ENCODE measurements at regions not wholly inside any gene's neighbourhood (a gene's known extent, or its start where the extent isn't known, plus 50 kb on each side); places are given as distances from the start of the nearest gene placed in this dataset.

GRCh38 chr5:103674739-103675138 is 112.2 kb upstream of the NUDT12 start:
- Mint-ChIP-seq H3K27ac (no peak overlapping the region), H3K4me1 (no peaks in the 10 kb centered on the region), H3K36me3 (no peaks in the 10 kb centered on the region), H3K9me3 (no peaks in the 10 kb centered on the region), H3K4me3 (no peak overlapping the region), H3K27me3 (peaks cover 2% of the 10 kb centered on the region)
- no peak for ATAC-seq (ENCODE audit: low read depth)
- no peak for DNase-seq (ENCODE audit: low spot score in 2 of 2)

GRCh38 chr5:103674251-103674650 is 111.7 kb upstream of the NUDT12 start:
- DNase-seq (ENCODE audit: low spot score in 2 of 2) (no peak), ATAC-seq (ENCODE audit: low read depth) (no peak)
- no peak overlapping the region for H3K27ac Mint-ChIP-seq
- H3K9me3 Mint-ChIP-seq = no peaks in the 10 kb centered on the region
- H3K4me1 Mint-ChIP-seq = no peaks in the 10 kb centered on the region
- H3K4me3 Mint-ChIP-seq = no peak overlapping the region
- H3K36me3 Mint-ChIP-seq = no peaks in the 10 kb centered on the region
- H3K27me3 Mint-ChIP-seq = peaks cover 2% of the 10 kb centered on the region

GRCh38 chr5:103669615-103670014 is 107.0 kb upstream of the NUDT12 start:
- no peak for DNase-seq (ENCODE audit: low spot score in 2 of 2)
- H3K27me3 Mint-ChIP-seq = peaks cover 2% of the 10 kb centered on the region
- no peak overlapping the region for H3K4me3 Mint-ChIP-seq
- H3K4me1 Mint-ChIP-seq = no peaks in the 10 kb centered on the region
- no peak overlapping the region for H3K27ac Mint-ChIP-seq
- H3K36me3 Mint-ChIP-seq = no peaks in the 10 kb centered on the region
- peaks cover 3% of the 10 kb centered on the region for H3K9me3 Mint-ChIP-seq
- no peak for ATAC-seq (ENCODE audit: low read depth)

GRCh38 chr5:103668281-103668680 is 105.7 kb upstream of the NUDT12 start:
- Mint-ChIP-seq H3K4me3 (no peak overlapping the region), H3K4me1 (no peaks in the 10 kb centered on the region), H3K27ac (no peak overlapping the region), H3K27me3 (peaks cover 2% of the 10 kb centered on the region), H3K36me3 (no peaks in the 10 kb centered on the region), H3K9me3 (peaks cover 6% of the 10 kb centered on the region)
- no peak for ATAC-seq (ENCODE audit: low read depth)
- no peak for DNase-seq (ENCODE audit: low spot score in 2 of 2)

- no peak for ATAC-seq (ENCODE audit: low read depth)
- Mint-ChIP-seq H3K36me3 (no peaks in the 10 kb centered on the region), H3K27me3 (peaks cover 2% of the 10 kb centered on the region), H3K4me3 (no peak overlapping the region), H3K27ac (no peak overlapping the region), H3K9me3 (peaks cover 11% of the 10 kb centered on the region), H3K4me1 (no peaks in the 10 kb centered on the region)
- DNase-seq (ENCODE audit: low spot score in 2 of 2) = no peak
These were observed 104.5 kb upstream of the NUDT12 start for GRCh38 chr5:103667068-103667467.

- DNase-seq (ENCODE audit: low spot score in 2 of 2) = no peak
- no peak for ATAC-seq (ENCODE audit: low read depth)
- Mint-ChIP-seq H3K36me3 (no peaks in the 10 kb centered on the region), H3K4me3 (no peak overlapping the region), H3K9me3 (peaks cover under 1% of the 10 kb centered on the region), H3K4me1 (no peaks in the 10 kb centered on the region), H3K27ac (no peak overlapping the region), H3K27me3 (no peaks in the 10 kb centered on the region)
These were observed 94.7 kb upstream of the NUDT12 start for GRCh38 chr5:103657301-103657700.

GRCh38 chr5:103648086-103648485 is 85.5 kb upstream of the NUDT12 start:
- Mint-ChIP-seq H3K27me3 (no peaks in the 10 kb centered on the region), H3K36me3 (no peaks in the 10 kb centered on the region), H3K9me3 (peaks cover 3% of the 10 kb centered on the region), H3K4me1 (no peaks in the 10 kb centered on the region), H3K27ac (no peak overlapping the region), H3K4me3 (no peak overlapping the region)
- ATAC-seq (ENCODE audit: low read depth) (no peak), DNase-seq (ENCODE audit: low spot score in 2 of 2) (no peak)

GRCh38 chr5:103646698-103647614 is 84.4 kb upstream of the NUDT12 start:
- Mint-ChIP-seq H3K4me1 (no peaks in the 10 kb centered on the region), H3K36me3 (no peaks in the 10 kb centered on the region), H3K9me3 (peaks cover 4% of the 10 kb centered on the region), H3K27me3 (no peaks in the 10 kb centered on the region), H3K4me3 (no peak overlapping the region), H3K27ac (no peak overlapping the region)
- ATAC-seq (ENCODE audit: low read depth) (no peak), DNase-seq (ENCODE audit: low spot score in 2 of 2) (no peak)

- H3K36me3 Mint-ChIP-seq = no peaks in the 10 kb centered on the region
- DNase-seq (ENCODE audit: low spot score in 2 of 2) = no peak
These were observed 83.2 kb upstream of the NUDT12 start for GRCh38 chr5:103645816-103646215.

GRCh38 chr5:103638979-103639378 is 76.4 kb upstream of the NUDT12 start:
- no peak for DNase-seq (ENCODE audit: low spot score in 2 of 2)
- no peak for ATAC-seq (ENCODE audit: low read depth)
- H3K4me3 Mint-ChIP-seq = no peak overlapping the region
- no peak overlapping the region for H3K27ac Mint-ChIP-seq
- no peaks in the 10 kb centered on the region for H3K4me1 Mint-ChIP-seq
- no peaks in the 10 kb centered on the region for H3K36me3 Mint-ChIP-seq
- H3K27me3 Mint-ChIP-seq = no peaks in the 10 kb centered on the region
- peaks cover 3% of the 10 kb centered on the region for H3K9me3 Mint-ChIP-seq

More at GRCh38 chr5:103645816-103646215, 83.2 kb upstream of the NUDT12 start:
- Mint-ChIP-seq H3K9me3 (peaks cover 3% of the 10 kb centered on the region), H3K27me3 (no peaks in the 10 kb centered on the region), H3K4me3 (no peak overlapping the region), H3K4me1 (no peaks in the 10 kb centered on the region), H3K27ac (no peak overlapping the region)
- ATAC-seq (ENCODE audit: low read depth) = no peak

GRCh38 chr5:103624675-103625074 is 62.1 kb upstream of the NUDT12 start:
- ATAC-seq (ENCODE audit: low read depth) (no peak), DNase-seq (ENCODE audit: low spot score in 2 of 2) (no peak)
- Mint-ChIP-seq H3K4me3 (no peak overlapping the region), H3K27me3 (no peaks in the 10 kb centered on the region), H3K27ac (no peak overlapping the region), H3K4me1 (no peaks in the 10 kb centered on the region), H3K36me3 (no peaks in the 10 kb centered on the region), H3K9me3 (no peaks in the 10 kb centered on the region)

GRCh38 chr5:103624035-103624480 is 61.5 kb upstream of the NUDT12 start:
- Mint-ChIP-seq H3K9me3 (no peaks in the 10 kb centered on the region), H3K4me1 (no peaks in the 10 kb centered on the region), H3K27me3 (no peaks in the 10 kb centered on the region), H3K4me3 (no peak overlapping the region), H3K36me3 (no peaks in the 10 kb centered on the region), H3K27ac (no peak overlapping the region)
- ATAC-seq (ENCODE audit: low read depth) (no peak), DNase-seq (ENCODE audit: low spot score in 2 of 2) (no peak)

GRCh38 chr5:103623425-103623824 is 60.8 kb upstream of the NUDT12 start:
- Mint-ChIP-seq H3K36me3 (no peaks in the 10 kb centered on the region), H3K9me3 (no peaks in the 10 kb centered on the region), H3K4me3 (no peak overlapping the region), H3K27ac (no peak overlapping the region), H3K27me3 (no peaks in the 10 kb centered on the region), H3K4me1 (no peaks in the 10 kb centered on the region)
- DNase-seq (ENCODE audit: low spot score in 2 of 2) = no peak
- ATAC-seq (ENCODE audit: low read depth) = no peak

- H3K4me3 Mint-ChIP-seq = no peak overlapping the region
- H3K27me3 Mint-ChIP-seq = no peaks in the 10 kb centered on the region
- H3K9me3 Mint-ChIP-seq = no peaks in the 10 kb centered on the region
- DNase-seq (ENCODE audit: low spot score in 2 of 2) (no peak), ATAC-seq (ENCODE audit: low read depth) (no peak)
- H3K4me1 Mint-ChIP-seq = no peaks in the 10 kb centered on the region
- H3K36me3 Mint-ChIP-seq = no peaks in the 10 kb centered on the region
- no peak overlapping the region for H3K27ac Mint-ChIP-seq
These were observed 59.0 kb upstream of the NUDT12 start for GRCh38 chr5:103621548-103621930.
